ENCODE measurements at regions not wholly inside any gene's neighbourhood (a gene's known extent, or its start where the extent isn't known, plus 50 kb on each side); places are given as distances from the start of the nearest gene placed in this dataset.

GRCh38 chr5:125227333-125228095, 481.1 kb upstream of the ZNF608 start:
- peak; percentile 38 for DNase-seq (ENCODE audit: low read depth)
- TF ChIP-seq CTCF (IDR thresholded peaks at IDR 0.05; ENCODE audit: insufficient read depth, low read depth, low read length): peak; percentile 69
- no peak overlapping the region for H3K4me3 ChIP-seq (ENCODE audit: low read depth, low read length)

GRCh38 chr5:125228363-125229070, 482.1 kb upstream of the ZNF608 start:
- DNase-seq (ENCODE audit: low read depth): no peak
- no peak overlapping the region for H3K4me3 ChIP-seq (ENCODE audit: low read depth, low read length)
- no peak for TF ChIP-seq CTCF (IDR thresholded peaks at IDR 0.05; ENCODE audit: insufficient read depth, low read depth, low read length)

DNA sequence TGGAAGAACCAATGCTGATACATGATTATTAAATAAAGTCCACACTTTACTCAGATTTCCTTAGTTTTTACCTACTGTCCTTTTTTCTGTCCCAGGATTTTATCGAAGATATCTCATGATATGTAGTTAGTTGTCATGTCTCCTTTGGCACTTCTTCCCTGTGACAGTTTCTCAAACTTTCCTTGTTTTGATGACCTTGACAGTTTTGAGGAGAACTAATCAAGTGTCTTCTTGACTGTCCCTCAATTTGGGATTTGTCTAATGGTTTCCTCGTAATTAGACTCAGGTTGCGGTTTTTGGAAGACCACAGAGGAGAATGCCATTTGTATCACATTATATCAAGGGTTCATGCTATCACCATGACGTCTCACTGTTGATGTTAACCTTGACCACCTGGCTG, 483.1 kb upstream of the ZNF608 start:
- DNase-seq (ENCODE audit: low read depth): no peak
- no peak overlapping the region for H3K4me3 ChIP-seq (ENCODE audit: low read depth, low read length)
- no peak for TF ChIP-seq CTCF (IDR thresholded peaks at IDR 0.05; ENCODE audit: insufficient read depth, low read depth, low read length)

- DNase-seq (ENCODE audit: low read depth): peak; percentile 88
- no peak overlapping the region for H3K4me3 ChIP-seq (ENCODE audit: low read depth, low read length)
- no peak for TF ChIP-seq CTCF (IDR thresholded peaks at IDR 0.05; ENCODE audit: insufficient read depth, low read depth, low read length)
Measured at GRCh38 chr5:125232779-125233230, 486.4 kb upstream of the ZNF608 start.

DNA sequence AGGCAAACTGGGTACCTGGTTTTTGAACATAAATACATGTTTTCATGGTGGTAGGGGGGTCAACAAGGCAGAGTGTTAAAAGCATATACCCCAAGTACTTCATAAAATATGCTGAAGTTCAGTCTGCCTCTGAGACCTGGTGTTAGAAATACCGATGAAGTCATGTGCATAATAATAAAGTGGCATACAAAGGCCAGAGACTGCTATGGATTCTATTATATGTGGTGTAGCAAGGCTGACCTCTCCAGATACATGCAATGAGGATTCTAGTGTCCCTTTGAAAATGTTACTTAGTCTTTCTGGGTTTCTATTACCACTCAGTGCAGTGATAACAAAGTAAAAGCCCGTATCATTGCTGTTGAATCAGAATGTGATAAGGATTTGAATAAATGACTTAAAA, 487.5 kb upstream of the ZNF608 start:
- DNase-seq (ENCODE audit: low read depth): no peak
- H3K4me3 ChIP-seq (ENCODE audit: low read depth, low read length): no peak overlapping the region
- no peak for TF ChIP-seq CTCF (IDR thresholded peaks at IDR 0.05; ENCODE audit: insufficient read depth, low read depth, low read length)

DNA sequence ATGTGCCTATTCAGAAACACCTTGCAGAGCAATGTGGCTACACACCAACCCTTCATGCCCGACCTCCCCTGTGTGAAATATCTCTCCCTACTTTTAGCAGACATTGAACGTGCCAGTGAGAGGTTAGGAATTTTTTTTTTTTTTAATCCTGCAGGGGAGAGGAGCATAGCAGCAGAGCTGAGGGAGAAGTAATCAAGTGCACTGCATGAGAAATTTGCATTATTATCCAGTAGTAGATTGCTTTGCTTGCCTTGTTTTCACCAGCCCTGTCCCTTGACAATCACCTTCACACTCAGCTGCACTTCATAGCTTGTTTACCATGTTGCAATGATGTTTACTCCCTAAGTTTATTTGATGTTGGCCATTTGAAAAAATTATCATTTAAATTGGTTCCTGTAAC, 489.6 kb upstream of the ZNF608 start:
- TF ChIP-seq CTCF (IDR thresholded peaks at IDR 0.05; ENCODE audit: insufficient read depth, low read depth, low read length): no peak
- H3K4me3 ChIP-seq (ENCODE audit: low read depth, low read length): no peak overlapping the region
- DNase-seq (ENCODE audit: low read depth): no peak

Data from fibroblast of villous mesenchyme (primary cell).